Lower leg skin (tissue), 4 donors: ENCODE measurements at regions not wholly inside any gene's neighbourhood (a gene's known extent, or its start where the extent isn't known, plus 50 kb on each side); places are given as distances from the start of the nearest gene placed in this dataset.

Experiments used
- DNase-seq, 2 donors: peaks; one replicate each; pipeline ENCODE4 v3.0.0-alpha.2; 2019; ENCODE audit warnings: low spot score in 2 of 2
- H3K4me3 ChIP-seq: fragments of 200-600 bp; sonication (generic); 2 replicates; pipeline ENCODE4 v1.5.1; 2017; ENCODE audit warnings: mild to moderate bottlenecking, low read depth; ENCODE audit not compliant: poor library complexity, severe bottlenecking
- CTCF ChIP-seq, 3 donors: fragments of 450-650 bp; IDR thresholded peaks; one replicate each; pipeline ENCODE4 v1.5.1; 2016; ENCODE audit warnings: antibody characterized with exemption in 3 of 3, mild to moderate bottlenecking in 3 of 3, moderate library complexity in 2 of 3
- POLR2A ChIP-seq, 2 donors: fragments of 450-650 bp; IDR thresholded peaks; one replicate each; pipeline ENCODE4 v1.6.1; 2016 to 2017; ENCODE audit warnings: antibody characterized with exemption in 2 of 2, mild to moderate bottlenecking in 1 of 2, moderate library complexity in 1 of 2
- WGBS, 2 donors: methylation state at CpG; one replicate each; pipeline ENCODE4 v1.1.5; 2018; 5-methylcytosine and 5-hydroxymethylcytosine counted together
- intact Hi-C: fragments of 100-400 bp; cut with DNase I; formaldehyde crosslinking; loops from one replicate; pipeline ENCODE4 v1.15.0; 2023; ENCODE audit warnings: low total_unique reads

- intact Hi-C loops = no loop called here
- WGBS, 2 donors = 63 to 71% methylated on average over 2 of the region's 2 CpGs
- no peak for TF ChIP-seq CTCF (IDR thresholded peaks at IDR 0.05)
- no peak for TF ChIP-seq POLR2A (IDR thresholded peaks at IDR 0.05)
- H3K4me3 ChIP-seq = no peak overlapping the region
- DNase-seq = no peak
Measured at GRCh38 chr2:220452561-220452960, 825.1 kb downstream of the SLC4A3 start.

- TF ChIP-seq POLR2A (IDR thresholded peaks at IDR 0.05) (no peak), CTCF (IDR thresholded peaks at IDR 0.05) (no peak)
- intact Hi-C loops = no loop called here
- no peak overlapping the region for H3K4me3 ChIP-seq
- 31 to 32% methylated on average over 3 of the region's 3 CpGs for WGBS, 2 donors
- DNase-seq = no peak
Measured at GRCh38 chr2:220455351-220455990, 828.0 kb downstream of the SLC4A3 start.

GRCh38 chr2:220458051-220458450 lies 830.6 kb downstream of the SLC4A3 start:
- TF ChIP-seq POLR2A (IDR thresholded peaks at IDR 0.05) (no peak), CTCF (IDR thresholded peaks at IDR 0.05) (no peak)
- intact Hi-C loops = no loop called here
- no peak overlapping the region for H3K4me3 ChIP-seq
- no peak for DNase-seq

GRCh38 chr2:220460257-220460985 lies 833.0 kb downstream of the SLC4A3 start:
- intact Hi-C loops = no loop called here
- H3K4me3 ChIP-seq = no peak overlapping the region
- no peak for DNase-seq
- 80 to 85% methylated on average over 4 of the region's 4 CpGs for WGBS, 2 donors
- TF ChIP-seq CTCF (IDR thresholded peaks at IDR 0.05) (no peak), POLR2A (IDR thresholded peaks at IDR 0.05) (no peak)

GRCh38 chr2:220463876-220464275 lies 836.4 kb downstream of the SLC4A3 start:
- H3K4me3 ChIP-seq = no peak overlapping the region
- intact Hi-C loops = no loop called here
- DNase-seq = no peak
- TF ChIP-seq POLR2A (IDR thresholded peaks at IDR 0.05) (no peak), CTCF (IDR thresholded peaks at IDR 0.05) (no peak)
- WGBS, 2 donors = 52 to 80% methylated on average over 1 of the region's 1 CpG
